Ishikawa (cell line): ENCODE measurements at regions not wholly inside any gene's neighbourhood (a gene's known extent, or its start where the extent isn't known, plus 50 kb on each side); places are given as distances from the start of the nearest gene placed in this dataset.

Source experiments
- CEBPB ChIP-seq: IDR thresholded peaks from 2 replicates; pipeline ENCODE4 v1.6.1; 2012
- CREB1 ChIP-seq: IDR thresholded peaks from 2 replicates; pipeline ENCODE4 v1.6.1; 2012; ENCODE audit warnings: low read depth
- EGR1 ChIP-seq: IDR thresholded peaks from 2 replicates; pipeline ENCODE4 v1.6.1; 2012
- EP300 ChIP-seq: IDR thresholded peaks from 2 replicates; pipeline ENCODE4 v1.6.1; 2012; ENCODE audit warnings: borderline replicate concordance
- FOXM1 ChIP-seq: IDR thresholded peaks from 2 replicates; pipeline ENCODE4 v1.6.1; 2012; ENCODE audit warnings: low read depth, borderline replicate concordance
- NFIC ChIP-seq: IDR thresholded peaks from 2 replicates; pipeline ENCODE4 v1.6.1; 2012
- RAD21 ChIP-seq: IDR thresholded peaks from 2 replicates; pipeline ENCODE4 v1.6.1; 2012; ENCODE audit warnings: low read depth
- REST ChIP-seq: IDR thresholded peaks from 2 replicates; pipeline ENCODE4 v1.6.1; 2012; ENCODE audit warnings: low read depth, mild to moderate bottlenecking
- TAF1 ChIP-seq: IDR thresholded peaks from 2 replicates; pipeline ENCODE4 v1.6.1; 2012; ENCODE audit warnings: low read depth, mild to moderate bottlenecking
- TCF12 ChIP-seq: IDR thresholded peaks from 2 replicates; pipeline ENCODE4 v1.6.1; 2012; ENCODE audit warnings: low read depth
- TEAD4 ChIP-seq: IDR thresholded peaks from 2 replicates; pipeline ENCODE4 v1.6.1; 2012
- USF1 ChIP-seq: IDR thresholded peaks from 2 replicates; pipeline ENCODE4 v1.6.1; 2012
- YY1 ChIP-seq: IDR thresholded peaks from 2 replicates; pipeline ENCODE4 v1.6.1; 2012; ENCODE audit warnings: low read depth
- ZBTB7A ChIP-seq: IDR thresholded peaks from 2 replicates; pipeline ENCODE4 v1.6.1; 2012; ENCODE audit warnings: low read depth
- TF ChIP-seq, protein P1 (sequence below): IDR thresholded peaks from 2 replicates; pipeline ENCODE4 v1.6.1; 2012

- TF ChIP-seq EGR1 (no peak), CEBPB (no peak)
These were observed 459.1 kb upstream of the CITED2 start for GRCh38 chr6:139833592-139833991.

- no peak for TF ChIP-seq NFIC
- no peak for TF ChIP-seq ZBTB7A
These were observed 458.3 kb upstream of the CITED2 start for GRCh38 chr6:139832493-139833305.

GRCh38 chr6:139829576-139829975 is 455.1 kb upstream of the CITED2 start:
- TF ChIP-seq FOXM1, result no peak
- TF ChIP-seq, protein P1, sequence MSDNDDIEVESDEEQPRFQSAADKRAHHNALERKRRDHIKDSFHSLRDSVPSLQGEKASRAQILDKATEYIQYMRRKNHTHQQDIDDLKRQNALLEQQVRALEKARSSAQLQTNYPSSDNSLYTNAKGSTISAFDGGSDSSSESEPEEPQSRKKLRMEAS, result no peak
- TF ChIP-seq EP300, result no peak
- no peak for TF ChIP-seq RAD21
- TF ChIP-seq TAF1, result no peak
- TF ChIP-seq REST, result no peak
- no peak for TF ChIP-seq CEBPB
- no peak for TF ChIP-seq USF1
- no peak for TF ChIP-seq CREB1
- no peak for TF ChIP-seq TEAD4
- TF ChIP-seq EGR1, result no peak
- TF ChIP-seq TCF12, result no peak
- TF ChIP-seq NFIC, result no peak
- no peak for TF ChIP-seq ZBTB7A
- TF ChIP-seq YY1, result no peak

- TF ChIP-seq USF1 (no peak), CEBPB (no peak), YY1 (no peak), RAD21 (no peak), TEAD4 (no peak), ZBTB7A (no peak), TAF1 (no peak), TCF12 (no peak), EP300 (no peak), NFIC (no peak), REST (no peak), EGR1 (no peak), FOXM1 (no peak), CREB1 (no peak)
- TF ChIP-seq, protein P1, result no peak
These were observed 454.5 kb upstream of the CITED2 start for GRCh38 chr6:139828751-139829519.

GRCh38 chr6:139825935-139826374 is 451.5 kb upstream of the CITED2 start:
- TF ChIP-seq TCF12, result no peak
- no peak for TF ChIP-seq RAD21
- TF ChIP-seq FOXM1, result no peak
- no peak for TF ChIP-seq YY1
- TF ChIP-seq NFIC, result no peak
- no peak for TF ChIP-seq CEBPB

- TF ChIP-seq REST (no peak), TCF12 (no peak), RAD21 (no peak), EGR1 (no peak), NFIC (no peak), EP300 (no peak), YY1 (no peak), CREB1 (no peak), TAF1 (no peak), CEBPB (no peak), USF1 (no peak), ZBTB7A (no peak), FOXM1 (no peak), TEAD4 (no peak)
- TF ChIP-seq, protein P1, result no peak
These were observed 450.4 kb upstream of the CITED2 start for GRCh38 chr6:139824864-139825263.
